ENCODE measurements at regions not wholly inside any gene's neighbourhood (a gene's known extent, or its start where the extent isn't known, plus 50 kb on each side); places are given as distances from the start of the nearest gene placed in this dataset.

GRCh38 chr4:24476282-24476681 lies 108.1 kb downstream of the DHX15 start:
- DNase-seq, result no peak

GRCh38 chr4:24475756-24476155 lies 108.6 kb downstream of the DHX15 start:
- DNase-seq, result no peak

GRCh38 chr4:24473309-24473721 lies 111.0 kb downstream of the DHX15 start:
- no peak for DNase-seq

GRCh38 chr4:24472514-24473308 lies 111.6 kb downstream of the DHX15 start:
- DNase-seq, result peak; percentile 67

GRCh38 chr4:24472161-24472510 lies 112.2 kb downstream of the DHX15 start:
- DNase-seq, result no peak

DNA sequence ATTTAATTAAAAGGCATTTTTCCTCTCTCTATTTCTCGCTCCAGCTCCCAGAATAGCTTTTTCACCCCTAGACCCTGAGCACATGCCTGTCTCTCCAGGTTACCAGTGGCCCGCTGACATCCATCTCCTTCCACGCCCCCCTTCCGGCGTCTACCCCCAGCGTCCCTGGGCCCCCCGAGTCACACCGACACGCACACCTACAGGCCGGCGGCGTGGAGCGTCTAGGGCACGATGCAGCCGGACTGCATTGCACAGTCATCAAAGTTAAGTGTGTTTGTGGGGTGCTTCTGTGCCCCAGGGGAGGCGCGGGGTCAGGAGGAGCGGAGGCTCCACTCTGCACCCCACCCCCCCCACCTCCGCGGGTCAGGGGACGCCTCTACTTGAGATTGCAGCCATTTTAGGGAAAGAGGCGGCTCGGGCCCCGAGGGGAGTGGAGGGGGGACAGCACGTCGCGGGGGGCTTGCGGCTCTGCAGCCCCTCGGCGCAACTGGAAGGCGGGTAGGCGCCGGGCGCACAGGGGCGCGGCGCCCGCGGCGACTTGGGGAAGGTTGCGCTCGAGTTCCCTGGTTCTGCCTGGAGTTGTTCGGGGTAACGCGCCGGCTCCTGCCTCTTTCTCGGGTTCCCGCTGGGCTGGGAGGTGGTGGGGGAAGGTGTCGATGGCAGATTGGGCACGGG lies 112.7 kb downstream of the DHX15 start:
- DNase-seq, result peak; percentile 22

- DNase-seq, result peak; percentile 47
Measured at GRCh38 chr4:24470666-24471485, 113.5 kb downstream of the DHX15 start.

DNA sequence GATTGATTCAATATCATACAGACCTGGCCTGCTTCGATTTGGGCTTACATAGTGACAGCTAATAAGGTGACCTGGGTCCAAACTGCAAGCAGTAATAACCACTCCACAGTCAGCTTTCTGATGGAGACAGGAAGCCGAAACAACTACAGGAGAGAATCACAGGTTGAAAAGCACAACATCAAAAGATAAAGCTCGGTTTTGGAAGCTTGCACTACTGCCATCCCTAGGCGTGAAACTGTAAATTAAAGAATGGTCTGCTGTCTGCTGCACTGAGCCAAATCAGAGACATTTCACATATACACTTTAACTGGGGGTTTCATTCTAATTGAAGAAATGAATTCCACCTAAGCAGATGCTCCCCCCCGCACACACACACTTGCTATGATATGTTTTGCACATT lies 116.3 kb downstream of the DHX15 start:
- no peak for DNase-seq

GRCh38 chr4:24464566-24464965 lies 119.8 kb downstream of the DHX15 start:
- no peak for DNase-seq

DNA sequence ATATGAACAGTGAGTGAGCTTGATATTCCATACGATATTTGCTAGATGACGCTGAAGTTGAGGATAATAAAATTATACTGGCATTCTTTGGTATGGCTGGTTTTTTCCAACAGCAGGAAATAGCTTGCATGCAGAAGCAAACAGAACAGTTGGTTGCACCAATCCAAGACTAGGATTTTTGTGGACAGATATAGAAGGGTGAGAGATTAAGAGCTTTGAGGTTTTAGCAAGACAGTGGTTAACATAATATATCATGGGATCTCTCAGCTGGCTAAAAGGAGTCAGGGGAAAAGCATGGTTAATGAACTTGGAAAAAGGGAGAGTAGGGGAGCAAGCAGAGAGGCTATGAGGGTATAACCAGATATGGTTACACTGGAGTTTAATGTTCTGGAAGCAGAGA lies 127.9 kb downstream of the DHX15 start:
- no peak for DNase-seq

- DNase-seq, result no peak
Measured at GRCh38 chr4:24453951-24454350, 130.4 kb downstream of the DHX15 start.

- no peak for DNase-seq
Measured at GRCh38 chr4:24451870-24452269, 132.5 kb downstream of the DHX15 start.

GRCh38 chr4:24443200-24443599 lies 141.2 kb downstream of the DHX15 start:
- DNase-seq, result no peak

- DNase-seq, result no peak
Measured at GRCh38 chr4:24440765-24441164, 143.6 kb downstream of the DHX15 start.

GRCh38 chr4:24434241-24434640 lies 150.1 kb downstream of the DHX15 start:
- no peak for DNase-seq

GRCh38 chr4:24433515-24434214 lies 150.7 kb downstream of the DHX15 start:
- DNase-seq, result no peak

GRCh38 chr4:24428850-24429249 lies 155.5 kb downstream of the DHX15 start:
- DNase-seq, result no peak

DNA sequence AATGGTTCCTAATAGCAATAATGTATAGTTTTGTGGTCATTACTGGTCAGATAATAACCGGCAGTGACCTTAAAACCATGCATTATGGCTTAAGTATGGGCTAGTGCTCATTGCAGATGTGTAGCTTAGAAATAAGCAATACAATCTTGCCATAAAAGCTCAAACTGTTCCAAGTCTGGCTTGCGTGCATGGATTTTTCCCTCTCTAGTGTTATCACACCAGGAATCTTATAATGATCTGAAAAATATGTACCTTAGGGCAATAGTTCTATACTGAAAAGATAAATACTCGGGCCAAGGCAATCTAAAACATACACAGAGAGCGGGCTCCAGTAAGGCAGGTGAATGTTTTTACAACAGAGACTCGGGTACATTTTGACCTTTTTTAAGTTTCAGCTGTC lies 157.8 kb downstream of the DHX15 start:
- no peak for DNase-seq

DNA sequence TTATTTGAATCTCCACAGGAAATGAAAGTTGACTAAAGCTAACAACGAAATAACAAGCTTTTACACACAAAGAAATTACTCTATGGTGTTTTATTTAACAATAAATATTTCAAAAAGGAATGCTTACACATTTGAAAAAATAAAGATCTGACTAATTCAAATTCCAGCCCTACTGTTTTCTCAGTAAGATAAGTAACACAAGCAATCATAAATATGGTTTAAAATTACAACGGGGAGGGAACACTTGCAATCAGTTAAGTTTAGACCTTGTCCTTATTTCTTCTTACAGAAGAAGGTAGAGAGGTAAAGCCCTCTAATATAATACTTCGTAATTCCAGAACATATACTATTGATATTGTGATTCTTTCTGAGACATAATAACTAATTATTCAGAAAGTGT lies 158.5 kb downstream of the DHX15 start:
- no peak for DNase-seq

DNA sequence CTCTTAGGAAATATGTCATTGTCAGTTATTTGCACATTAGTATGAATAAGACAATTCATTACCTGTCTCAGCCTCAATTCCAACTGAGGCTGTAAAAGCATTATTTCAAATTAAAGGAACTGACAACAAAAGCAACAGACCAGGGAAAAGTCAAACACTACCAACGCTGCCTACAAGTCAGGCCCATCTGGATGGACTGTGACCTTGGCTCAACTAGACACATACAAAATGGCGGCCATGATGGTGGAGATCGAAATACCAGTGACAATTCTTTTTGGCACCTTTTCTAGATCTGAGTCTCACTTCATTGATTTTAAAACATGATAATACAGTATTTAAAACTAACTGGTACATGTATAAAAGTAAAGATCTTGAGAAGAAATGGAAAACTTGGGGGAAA lies 160.7 kb downstream of the DHX15 start:
- no peak for DNase-seq

- DNase-seq, result no peak
Measured at GRCh38 chr4:24422644-24423043, 161.7 kb downstream of the DHX15 start.

DNA sequence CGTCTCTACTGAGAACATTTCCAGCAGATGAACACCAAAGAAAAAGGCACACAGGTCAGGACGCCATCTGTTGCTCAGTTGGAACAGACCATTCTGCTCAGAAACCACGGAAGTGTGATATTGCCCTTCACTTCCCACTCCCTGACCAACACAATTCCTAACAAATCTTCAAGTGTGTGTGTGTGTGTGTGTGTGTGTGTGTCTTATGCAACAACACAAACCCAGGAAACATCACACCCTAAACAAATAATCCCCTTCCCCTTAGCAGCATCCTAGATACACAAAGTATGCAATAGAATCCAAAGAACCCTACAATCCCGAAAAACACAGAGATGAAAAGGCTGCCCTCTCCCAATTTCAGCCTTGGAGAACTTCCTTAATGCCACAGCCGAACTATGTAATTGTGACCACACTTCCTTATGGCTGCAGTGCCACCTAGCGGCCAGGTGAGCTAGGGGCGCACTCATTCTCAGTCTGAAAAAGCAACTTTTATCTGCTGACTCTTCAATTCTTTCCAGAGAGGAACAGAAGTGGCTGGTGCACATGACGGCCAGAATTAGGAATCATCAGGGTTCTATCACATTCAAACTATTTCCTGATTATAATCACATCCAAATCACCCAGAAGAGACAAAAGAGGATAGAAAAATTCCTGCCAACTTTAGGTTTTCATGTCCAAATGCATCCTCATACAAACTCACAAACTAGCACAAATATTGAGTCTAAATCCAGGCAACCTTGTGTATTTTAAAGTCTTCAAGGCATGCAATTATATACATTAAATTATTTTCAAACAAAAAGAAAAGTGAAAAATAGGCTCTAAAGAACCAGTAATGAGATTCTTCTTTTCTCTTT lies 164.9 kb downstream of the DHX15 start:
- peak; percentile 65 for DNase-seq
